GM19438 (cell line): ENCODE measurements at regions not wholly inside any gene's neighbourhood (a gene's known extent, or its start where the extent isn't known, plus 50 kb on each side); places are given as distances from the start of the nearest gene placed in this dataset.
"Not testable (repeated sequence)": the region's sequence is repeated elsewhere in the genome, so short reads cannot be mapped to it uniquely, and the experiment has no call there.

Experiments used
- ATAC-seq: cut with Tn5 transposase; IDR thresholded peaks from one replicate; pipeline ENCODE4 v1.9.1; 2021; ENCODE audit warnings: low read depth; ENCODE audit not compliant: unreplicated experiment

GRCh38 chr2:207354462-207354861, 175.3 kb upstream of the CREB1 start:
- ATAC-seq = no peak

- ATAC-seq = no peak
Observed at GRCh38 chr2:207356567-207356966, 173.2 kb upstream of the CREB1 start.

- ATAC-seq = no peak
Observed at GRCh38 chr2:207357216-207357615, 172.5 kb upstream of the CREB1 start.

- no peak for ATAC-seq
Observed at GRCh38 chr2:207362716-207363115, 167.0 kb upstream of the CREB1 start.

- ATAC-seq = no peak
Observed at GRCh38 chr2:207363761-207364290, 165.9 kb upstream of the CREB1 start.

GRCh38 chr2:207370646-207371045, 159.1 kb upstream of the CREB1 start:
- no peak for ATAC-seq

GRCh38 chr2:207371877-207372276, 157.9 kb upstream of the CREB1 start:
- ATAC-seq = no peak

- ATAC-seq = no peak
Observed at GRCh38 chr2:207372483-207372882, 157.3 kb upstream of the CREB1 start.

- no peak for ATAC-seq
Observed at GRCh38 chr2:207375207-207375875, 154.4 kb upstream of the CREB1 start.

GRCh38 chr2:207378620-207379019, 151.1 kb upstream of the CREB1 start:
- ATAC-seq = not testable (repeated sequence)

GRCh38 chr2:207385076-207385475, 144.7 kb upstream of the CREB1 start:
- no peak for ATAC-seq

- no peak for ATAC-seq
Observed at GRCh38 chr2:207385903-207386302, 143.9 kb upstream of the CREB1 start.

- no peak for ATAC-seq
Observed at GRCh38 chr2:207387001-207387571, 142.7 kb upstream of the CREB1 start.

- ATAC-seq = no peak
Observed at GRCh38 chr2:207390302-207391095, 139.3 kb upstream of the CREB1 start.

GRCh38 chr2:207394203-207394781, 135.5 kb upstream of the CREB1 start:
- ATAC-seq = no peak

- no peak for ATAC-seq
Observed at GRCh38 chr2:207394812-207395534, 134.8 kb upstream of the CREB1 start.

- ATAC-seq = no peak
Observed at GRCh38 chr2:207395535-207396251, 134.1 kb upstream of the CREB1 start.

- ATAC-seq = no peak
Observed at GRCh38 chr2:207397917-207398655, 131.7 kb upstream of the CREB1 start.

GRCh38 chr2:207399301-207399700, 130.5 kb upstream of the CREB1 start:
- no peak for ATAC-seq
